AG10803 (cell line): ENCODE measurements at regions not wholly inside any gene's neighbourhood (a gene's known extent, or its start where the extent isn't known, plus 50 kb on each side); places are given as distances from the start of the nearest gene placed in this dataset.

Source experiments
- DNase-seq: peaks from one replicate; pipeline ENCODE4 v3.0.0; 2010; ENCODE audit warnings: low read depth
- H3K4me3 ChIP-seq: 2 replicates; pipeline ENCODE4 v1.5.1; 2011; ENCODE audit warnings: mild to moderate bottlenecking, low read length, control low read depth
- TF ChIP-seq, protein P1 (sequence below): conservative IDR thresholded peaks from 2 replicates; pipeline ENCODE4 v1.5.1; 2011; ENCODE audit warnings: mild to moderate bottlenecking, low read length, control low read depth, inconsistent platforms

DNA sequence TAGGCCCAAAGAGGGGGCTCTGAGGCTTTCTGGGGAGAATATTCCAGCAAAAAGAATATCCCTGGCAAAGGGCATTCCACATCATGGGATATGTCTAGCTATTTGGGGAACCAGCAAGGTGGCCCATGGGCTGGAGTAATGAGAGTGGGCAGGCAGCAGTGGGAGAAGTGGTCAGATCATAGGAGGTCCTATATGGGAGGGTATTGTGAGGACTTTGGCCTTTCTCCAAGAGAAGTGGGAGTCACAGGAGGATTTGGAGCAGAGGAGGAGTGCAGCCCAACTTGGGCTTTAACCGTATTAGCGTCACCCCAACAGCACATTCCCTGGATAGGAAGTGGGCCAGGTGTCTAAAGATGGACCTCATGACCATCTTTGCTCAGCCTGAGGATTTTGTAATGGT is 151.4 kb downstream of the ENGASE start:
- TF ChIP-seq, protein P1, sequence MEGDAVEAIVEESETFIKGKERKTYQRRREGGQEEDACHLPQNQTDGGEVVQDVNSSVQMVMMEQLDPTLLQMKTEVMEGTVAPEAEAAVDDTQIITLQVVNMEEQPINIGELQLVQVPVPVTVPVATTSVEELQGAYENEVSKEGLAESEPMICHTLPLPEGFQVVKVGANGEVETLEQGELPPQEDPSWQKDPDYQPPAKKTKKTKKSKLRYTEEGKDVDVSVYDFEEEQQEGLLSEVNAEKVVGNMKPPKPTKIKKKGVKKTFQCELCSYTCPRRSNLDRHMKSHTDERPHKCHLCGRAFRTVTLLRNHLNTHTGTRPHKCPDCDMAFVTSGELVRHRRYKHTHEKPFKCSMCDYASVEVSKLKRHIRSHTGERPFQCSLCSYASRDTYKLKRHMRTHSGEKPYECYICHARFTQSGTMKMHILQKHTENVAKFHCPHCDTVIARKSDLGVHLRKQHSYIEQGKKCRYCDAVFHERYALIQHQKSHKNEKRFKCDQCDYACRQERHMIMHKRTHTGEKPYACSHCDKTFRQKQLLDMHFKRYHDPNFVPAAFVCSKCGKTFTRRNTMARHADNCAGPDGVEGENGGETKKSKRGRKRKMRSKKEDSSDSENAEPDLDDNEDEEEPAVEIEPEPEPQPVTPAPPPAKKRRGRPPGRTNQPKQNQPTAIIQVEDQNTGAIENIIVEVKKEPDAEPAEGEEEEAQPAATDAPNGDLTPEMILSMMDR, result no peak

DNA sequence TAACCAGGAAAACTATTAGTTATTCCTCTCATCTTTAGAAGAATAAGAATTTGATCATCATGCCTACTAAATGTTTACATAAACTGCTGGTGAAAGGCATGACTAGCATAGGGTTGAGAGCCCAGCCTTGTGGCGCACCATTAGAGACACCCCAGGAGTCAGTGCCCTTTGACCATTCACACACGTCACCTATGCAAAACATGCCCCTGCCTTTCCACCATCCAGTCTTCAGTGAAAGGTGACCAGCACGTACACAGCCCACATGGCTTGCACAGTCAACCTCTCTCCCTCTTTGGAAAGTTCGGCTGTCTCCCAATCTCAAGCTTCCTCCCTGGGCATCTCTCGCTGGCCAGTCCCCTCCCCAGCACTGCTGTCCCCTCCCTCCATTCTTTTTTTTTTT is 150.3 kb downstream of the ENGASE start:
- DNase-seq, result no peak
- TF ChIP-seq, protein P1, result no peak
- H3K4me3 ChIP-seq, result no peak overlapping the region

More for the DNA sequence above, 151.4 kb downstream of the ENGASE start:
- H3K4me3 ChIP-seq, result no peak overlapping the region
- DNase-seq, result no peak

DNA sequence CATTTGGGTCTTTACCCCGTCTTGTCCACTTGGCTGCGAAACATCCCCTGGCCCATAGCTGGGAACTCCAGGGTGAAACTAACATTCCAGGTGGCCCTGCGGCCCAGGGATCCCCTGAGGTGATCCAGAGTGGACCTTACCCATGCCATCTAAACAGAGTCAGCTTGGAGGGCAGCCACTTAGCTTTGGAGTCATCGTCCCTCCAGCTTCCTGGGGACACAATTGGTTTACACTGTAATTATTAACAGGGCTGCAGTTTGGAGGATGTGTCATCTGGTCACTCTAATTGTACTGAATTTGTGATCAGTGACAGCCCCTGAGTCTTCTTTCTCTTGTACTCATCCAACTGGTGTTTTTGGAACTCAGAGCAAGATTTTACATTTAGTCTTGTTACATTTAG is 149.9 kb downstream of the ENGASE start:
- TF ChIP-seq, protein P1, result no peak
- DNase-seq, result no peak
- H3K4me3 ChIP-seq, result no peak overlapping the region

DNA sequence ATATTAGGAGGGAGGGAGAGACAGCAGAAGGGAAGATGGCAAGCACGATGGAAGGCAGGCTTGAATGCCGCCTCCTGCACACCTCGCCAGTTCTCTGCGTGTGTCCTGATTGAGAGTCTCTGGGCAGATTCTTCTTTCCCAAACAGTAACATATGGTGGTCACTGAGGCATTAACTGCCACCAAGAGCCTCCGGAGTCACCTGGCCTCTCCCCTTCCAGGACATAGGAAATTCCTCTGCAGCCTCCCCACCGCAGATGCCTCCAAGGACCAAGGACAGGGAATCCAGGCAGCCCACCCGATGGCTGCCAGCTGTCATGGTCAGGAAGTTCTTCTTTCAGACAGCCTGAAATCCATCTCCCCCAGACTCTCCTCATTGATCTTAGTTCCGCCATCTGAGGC is 149.3 kb downstream of the ENGASE start:
- DNase-seq, result no peak
- H3K4me3 ChIP-seq, result no peak overlapping the region
- TF ChIP-seq, protein P1, result no peak

DNA sequence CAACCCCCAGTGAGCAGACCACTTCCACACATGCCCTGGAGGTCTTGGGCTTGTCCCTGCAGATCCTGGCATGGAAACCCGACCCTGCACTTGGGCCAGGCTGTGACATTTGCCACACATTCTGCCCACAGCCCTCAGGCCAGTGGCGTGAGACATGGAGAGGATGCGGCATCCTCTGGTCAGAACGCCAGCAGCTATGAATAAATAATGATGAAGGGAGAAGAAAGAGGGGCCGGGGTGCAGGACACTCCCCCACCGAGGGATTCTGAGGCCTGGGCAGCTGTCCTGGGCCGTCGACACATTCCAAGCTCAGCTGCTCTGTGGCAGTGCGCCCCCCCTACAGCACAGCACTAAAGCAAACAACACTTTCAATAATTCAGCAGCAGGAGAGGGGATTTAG is 148.8 kb downstream of the ENGASE start:
- DNase-seq, result no peak
- no peak overlapping the region for H3K4me3 ChIP-seq
- TF ChIP-seq, protein P1, result no peak

DNA sequence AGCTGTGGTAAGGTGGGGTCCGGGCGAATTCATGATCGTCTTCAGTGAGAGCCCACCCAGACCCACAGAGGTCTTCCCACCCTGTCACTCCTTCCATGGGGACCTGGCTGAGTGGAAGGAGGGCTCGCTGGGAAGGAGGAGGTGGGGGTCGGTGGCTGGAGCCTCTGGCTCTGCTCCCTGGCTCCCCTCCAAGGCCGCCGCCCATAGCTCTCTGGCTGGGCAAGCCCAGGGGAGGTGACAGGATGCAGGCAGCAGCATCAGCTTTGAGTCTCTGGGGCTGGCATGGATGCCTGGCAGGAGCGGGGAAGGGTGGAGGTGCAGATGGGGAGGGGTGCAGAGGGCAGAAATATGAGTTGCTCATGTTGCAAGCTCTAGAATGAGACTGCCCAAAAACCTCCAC is 147.0 kb downstream of the ENGASE start:
- no peak overlapping the region for H3K4me3 ChIP-seq
- no peak for DNase-seq
- TF ChIP-seq, protein P1, result no peak

DNA sequence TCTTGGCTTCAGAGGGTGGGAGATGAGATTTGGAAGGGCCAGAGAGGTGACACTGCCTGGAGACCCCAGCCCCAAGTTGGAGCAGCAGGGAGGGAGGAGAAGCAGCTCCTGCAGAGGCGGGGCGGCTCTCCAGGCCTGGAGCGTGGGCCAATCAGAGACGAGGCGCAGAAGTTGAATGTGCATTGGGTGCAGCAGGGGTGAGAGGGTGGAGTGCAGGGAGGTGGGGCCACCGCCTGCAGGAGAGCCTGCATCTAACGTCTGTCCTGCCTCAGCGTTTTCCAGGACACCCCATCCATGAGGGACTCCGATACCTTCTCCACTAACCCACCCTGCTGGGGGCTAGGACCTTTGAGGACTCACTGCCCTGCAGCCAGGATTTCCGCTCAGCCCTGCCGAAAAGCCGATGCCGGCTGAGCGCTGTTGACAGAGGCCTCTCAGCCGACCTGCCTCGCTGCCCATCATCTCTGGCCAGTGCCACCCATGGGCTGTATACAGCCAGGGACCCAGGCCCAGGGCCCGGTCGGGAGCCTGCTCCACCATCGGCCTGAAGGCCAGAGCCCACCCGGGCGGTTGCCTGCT is 146.2 kb downstream of the ENGASE start:
- DNase-seq, result no peak
- TF ChIP-seq, protein P1, result no peak
- H3K4me3 ChIP-seq, result no peak overlapping the region
